ENCODE measurements at regions not wholly inside any gene's neighbourhood (a gene's known extent, or its start where the extent isn't known, plus 50 kb on each side); places are given as distances from the start of the nearest gene placed in this dataset.

- ChIA-PET CTCF (ENCODE audit: partially characterized antibody) (interaction anchor here (1.4 kb wide), 1 partner anchor 434 kb away, joined by 5 read pairs; no protein-coding TSS in a partner anchor), POLR2A (ENCODE audit: partially characterized antibody) (no interaction called here)
- Histone ChIP-seq H4K91ac (replicated peaks; ENCODE audit: insufficient read length, low read length) (no peak overlapping the region), H2BK5ac (ENCODE audit: low read depth, low read length) (no peak overlapping the region), H4K5ac (ENCODE audit: insufficient read length, low read depth, low read length) (no peak overlapping the region), H3K4me3 (ENCODE audit: extremely low read depth in 1 of 4, insufficient read depth in 2 of 4, low read depth in 3 of 4, low read length in 4 of 4) (no peak overlapping the region), H3K27me3 (replicated peaks in 1 of 4; ENCODE audit: control insufficient read depth in 3 of 4, extremely low read depth in 1 of 4, insufficient read depth in 3 of 4, low read length in 3 of 4) (no peaks in the 10 kb centered on the region), H3K27ac (ENCODE audit: low read depth, low read length) (no peak overlapping the region), H3K23ac (ENCODE audit: insufficient read length) (no peak overlapping the region), H3K23me2 (ENCODE audit: low read depth, low read length) (no peaks in the 10 kb centered on the region), H2BK12ac (ENCODE audit: low read depth, low read length) (no peak overlapping the region), H2AK5ac (ENCODE audit: low read depth, low read length) (no peak overlapping the region), H3K4ac (replicated peaks; ENCODE audit: insufficient read length, low read depth, low read length) (no peak overlapping the region), H2BK15ac (ENCODE audit: low read length) (no peak overlapping the region), H3K36me3 (ENCODE audit: control insufficient read depth in 2 of 4, insufficient read depth in 4 of 4, low read length in 3 of 4) (no peaks in the 10 kb centered on the region), H3K18ac (ENCODE audit: extremely low read depth, low read length) (no peak overlapping the region), H3K9ac (replicated peaks in 1 of 4; ENCODE audit: extremely low read depth in 1 of 4, low read depth in 3 of 4, low read length in 3 of 4) (no peak overlapping the region), H3K4me2 (ENCODE audit: insufficient read depth in 1 of 2, low read depth in 2 of 2, low read length in 2 of 2) (no peak overlapping the region), H3K4me1 (replicated peaks in 1 of 4; ENCODE audit: control insufficient read depth in 3 of 4, insufficient read depth in 4 of 4, low read length in 3 of 4) (peaks cover 0 to 6% (median 1%) of the 10 kb centered on the region in 4 experiments; a peak in 2 of 7 replicates), H3K56ac (replicated peaks; ENCODE audit: insufficient read length, low read depth, low read length) (no peak overlapping the region), H3K14ac (ENCODE audit: insufficient read length) (no peak overlapping the region), H2BK120ac (replicated peaks; ENCODE audit: low read depth, low read length) (no peak overlapping the region), H4K8ac (ENCODE audit: extremely low read depth, insufficient read depth, low read length) (no peak overlapping the region), H3K9me3 (ENCODE audit: insufficient read depth in 2 of 2, low read depth in 1 of 2, low read length in 1 of 2) (no peaks in the 10 kb centered on the region; a peak in 1 of 4 replicates), H4K20me1 (replicated peaks in 1 of 2; ENCODE audit: control insufficient read depth in 1 of 2, insufficient read depth in 2 of 2, low read length in 2 of 2) (no peaks in the 10 kb centered on the region), H2BK20ac (ENCODE audit: low read length) (no peak overlapping the region), H3K79me1 (ENCODE audit: low read depth, low read length) (no peaks in the 10 kb centered on the region), H2AFZ (ENCODE audit: low read length) (no peak overlapping the region), H3K79me2 (ENCODE audit: control insufficient read depth in 1 of 2, insufficient read depth in 2 of 2, low read length in 2 of 2) (no peaks in the 10 kb centered on the region)
- 83% methylated on average over 2 of the region's 2 CpGs; no CpG with 5 or more reads in 1 of the 2 experiments for WGBS, 2 experiments (ENCODE audit: extremely low coverage in 1 of 2, insufficient coverage in 1 of 2, insufficient read length in 1 of 2, insufficient replicate concordance in 2 of 2, low coverage in 1 of 2, low lambda C conversion rate in 2 of 2, missing lambda C conversion rate in 1 of 2)
- DNase-seq (ENCODE audit: low read depth in 1 of 2, low spot score in 2 of 2) (no peak), FAIRE-seq (no peak)
- TF ChIP-seq CHD1 (IDR thresholded peaks at IDR 0.05; ENCODE audit: low read depth, low read length) (no peak), SIRT6 (IDR thresholded peaks at IDR 0.05; ENCODE audit: low read length) (no peak), POLR2A (IDR thresholded peaks at IDR 0.05; ENCODE audit: control extremely low read depth in 1 of 2, low read depth in 2 of 2, low read length in 2 of 2) (no peak), BACH1 (IDR thresholded peaks at IDR 0.05; ENCODE audit: low read length) (no peak), TEAD4 (IDR thresholded peaks at IDR 0.05; ENCODE audit: low read depth, low read length) (no peak), CEBPB (IDR thresholded peaks at IDR 0.05; ENCODE audit: low read depth, low read length) (no peak), CHD2 (IDR thresholded peaks at IDR 0.05; ENCODE audit: low read length) (no peak)
Measured at GRCh38 chr2:60127191-60127590, 426.3 kb downstream of the BCL11A start.
